Astrocyte (in vitro differentiated cells and primary cell): ENCODE measurements at regions not wholly inside any gene's neighbourhood (a gene's known extent, or its start where the extent isn't known, plus 50 kb on each side); places are given as distances from the start of the nearest gene placed in this dataset.

Experiments
- DNase-seq: peaks from one replicate; pipeline ENCODE4 v3.0.0-alpha.2; 2010; ENCODE audit warnings: low read depth
- FAIRE-seq: peaks from 2 replicates; lab custom pipeline; 2011; peaks lifted over from hg19 to GRCh38; lab: Jason Lieb, UNC
- H2AFZ ChIP-seq: 2 replicates; pipeline ENCODE4 v1.6.0; 2012; ENCODE audit warnings: low read depth, low read length, inconsistent platforms
- H3K27ac ChIP-seq: 2 replicates; pipeline ENCODE4 v1.5.1; 2011; ENCODE audit warnings: low read depth, low read length, inconsistent platforms
- H3K27me3 ChIP-seq: 2 replicates; pipeline ENCODE4 v1.6.0; 2011; ENCODE audit warnings: low read length, inconsistent platforms; ENCODE audit not compliant: insufficient read depth
- H3K36me3 ChIP-seq: 2 replicates; pipeline ENCODE4 v1.5.1; 2011; ENCODE audit warnings: low read length, inconsistent platforms; ENCODE audit not compliant: insufficient read depth
- H3K4me1 ChIP-seq: 2 replicates; pipeline ENCODE4 v1.5.1; 2011; ENCODE audit warnings: low read length, inconsistent platforms; ENCODE audit not compliant: insufficient read depth
- H3K4me2 ChIP-seq: 2 replicates; pipeline ENCODE4 v1.6.0; 2012; ENCODE audit warnings: low read length, inconsistent platforms
- H3K4me3 ChIP-seq: 2 replicates; pipeline ENCODE4 v1.5.1; 2011; ENCODE audit warnings: low read depth, mild to moderate bottlenecking, low read length, inconsistent platforms; ENCODE audit not compliant: insufficient read depth
- H3K79me2 ChIP-seq: 2 replicates; pipeline ENCODE4 v1.6.0; 2012; ENCODE audit warnings: mild to moderate bottlenecking, low read length, inconsistent platforms; ENCODE audit not compliant: insufficient read depth
- H3K9ac ChIP-seq: 2 replicates; pipeline ENCODE4 v1.6.0; 2012; ENCODE audit warnings: mild to moderate bottlenecking, low read length, inconsistent platforms
- H3K9me3 ChIP-seq: 2 replicates; pipeline ENCODE4 v1.5.1; 2012; ENCODE audit warnings: low read depth, mild to moderate bottlenecking, low read length, inconsistent platforms; ENCODE audit not compliant: insufficient read depth
- H4K20me1 ChIP-seq: 2 replicates; pipeline ENCODE4 v1.6.0; 2012; ENCODE audit warnings: low read length, inconsistent platforms; ENCODE audit not compliant: insufficient read depth
- H3K27ac Mint-ChIP-seq: one replicate; pipeline ENCODE4 v1.8.0; 2021; ENCODE audit warnings: mild to moderate bottlenecking, mixed read lengths; ENCODE audit not compliant: unreplicated experiment
- H3K27me3 Mint-ChIP-seq: one replicate; pipeline ENCODE4 v1.8.0; 2021; ENCODE audit warnings: low read depth, mixed read lengths; ENCODE audit not compliant: unreplicated experiment
- H3K36me3 Mint-ChIP-seq: one replicate; pipeline ENCODE4 v1.8.0; 2021; ENCODE audit warnings: low read depth, mixed read lengths; ENCODE audit not compliant: unreplicated experiment
- H3K4me1 Mint-ChIP-seq: one replicate; pipeline ENCODE4 v1.8.0; 2021; ENCODE audit warnings: low read depth, mixed read lengths; ENCODE audit not compliant: unreplicated experiment
- H3K4me3 Mint-ChIP-seq: one replicate; pipeline ENCODE4 v1.8.0; 2021; ENCODE audit warnings: mild to moderate bottlenecking, moderate library complexity, mixed read lengths; ENCODE audit not compliant: unreplicated experiment
- H3K9me3 Mint-ChIP-seq: one replicate; pipeline ENCODE4 v1.8.0; 2021; ENCODE audit warnings: mild to moderate bottlenecking, mixed read lengths; ENCODE audit not compliant: unreplicated experiment
- CTCF ChIP-seq: IDR thresholded peaks from 2 replicates; pipeline ENCODE4 v1.5.1; 2011; ENCODE audit warnings: low read depth, mild to moderate bottlenecking, inconsistent platforms, low read length, moderate library complexity; ENCODE audit not compliant: insufficient read depth
- EZH2 ChIP-seq: IDR thresholded peaks from 2 replicates; pipeline ENCODE4 v1.6.1; 2012; ENCODE audit warnings: mild to moderate bottlenecking, low read length, inconsistent platforms; ENCODE audit not compliant: insufficient read depth

- H2AFZ ChIP-seq, result no peak overlapping the region
- DNase-seq, result no peak
These were observed 94.2 kb downstream of the BARX1 start for GRCh38 chr9:93860694-93861658.

GRCh38 chr9:93859431-93860215 is 95.5 kb downstream of the BARX1 start:
- H3K79me2 ChIP-seq, result no peaks in the 10 kb centered on the region
- no peak overlapping the region for H3K9ac ChIP-seq
- Mint-ChIP-seq H3K4me3 (no peak overlapping the region), H3K9me3 (peaks cover 2% of the 10 kb centered on the region), H3K4me1 (peaks cover 4% of the 10 kb centered on the region), H3K27ac (no peak overlapping the region), H3K36me3 (no peaks in the 10 kb centered on the region), H3K27me3 (peaks cover 30% of the 10 kb centered on the region)
- H3K27me3 ChIP-seq, result no peaks in the 10 kb centered on the region
- TF ChIP-seq CTCF, result no peak
- no peak for TF ChIP-seq EZH2
- no peak for FAIRE-seq
- no peak overlapping the region for H2AFZ ChIP-seq
- no peaks in the 10 kb centered on the region for H3K36me3 ChIP-seq
- H3K4me2 ChIP-seq, result no peak overlapping the region
- H3K27ac ChIP-seq, result no peak overlapping the region
- no peak overlapping the region for H3K4me3 ChIP-seq
- H4K20me1 ChIP-seq, result no peaks in the 10 kb centered on the region
- no peaks in the 10 kb centered on the region for H3K4me1 ChIP-seq
- H3K9me3 ChIP-seq, result no peaks in the 10 kb centered on the region
- no peak for DNase-seq

More at GRCh38 chr9:93860694-93861658, 94.2 kb downstream of the BARX1 start:
- Mint-ChIP-seq H3K27ac (no peak overlapping the region), H3K4me1 (no peaks in the 10 kb centered on the region), H3K27me3 (peaks cover 33% of the 10 kb centered on the region), H3K36me3 (no peaks in the 10 kb centered on the region), H3K9me3 (peaks cover 2% of the 10 kb centered on the region), H3K4me3 (no peak overlapping the region)
- Histone ChIP-seq H3K4me3 (no peak overlapping the region), H3K4me2 (no peak overlapping the region), H4K20me1 (no peaks in the 10 kb centered on the region), H3K27me3 (no peaks in the 10 kb centered on the region), H3K79me2 (no peaks in the 10 kb centered on the region), H3K4me1 (no peaks in the 10 kb centered on the region), H3K9ac (no peak overlapping the region), H3K9me3 (no peaks in the 10 kb centered on the region), H3K27ac (no peak overlapping the region), H3K36me3 (no peaks in the 10 kb centered on the region)
- TF ChIP-seq CTCF (no peak), EZH2 (peak; percentile 32)
- FAIRE-seq, result no peak
